ENCODE measurements at regions not wholly inside any gene's neighbourhood (a gene's known extent, or its start where the extent isn't known, plus 50 kb on each side); places are given as distances from the start of the nearest gene placed in this dataset.

DNA sequence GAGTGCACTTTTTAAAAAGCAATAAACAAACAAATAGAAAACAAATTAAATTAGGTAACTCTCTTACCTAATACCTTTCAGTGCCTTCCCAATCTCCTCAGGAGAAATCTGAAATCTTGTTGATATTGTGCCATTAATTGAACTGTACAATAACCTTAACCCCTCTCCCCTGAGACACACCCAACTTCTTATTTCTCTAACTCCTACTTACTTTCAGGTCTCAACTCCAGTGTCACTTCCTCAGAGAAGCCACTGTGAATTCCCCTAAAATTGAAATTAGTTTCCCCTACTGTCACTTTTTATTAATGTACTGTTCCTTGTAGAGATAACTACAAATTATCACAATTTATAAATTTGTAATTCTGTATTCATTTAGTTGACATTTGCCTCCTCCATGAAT is 295.3 kb upstream of the TNC start:
- TF ChIP-seq EP300 (IDR thresholded peaks at IDR 0.05), result no peak
- no peak for TF ChIP-seq CTCF (IDR thresholded peaks at IDR 0.05)
- TF ChIP-seq POLR2A (IDR thresholded peaks at IDR 0.05), result no peak
- Histone ChIP-seq H3K36me3 (no peaks in the 10 kb centered on the region), H3K4me1 (ENCODE audit: insufficient read depth) (no peaks in the 10 kb centered on the region)

DNA sequence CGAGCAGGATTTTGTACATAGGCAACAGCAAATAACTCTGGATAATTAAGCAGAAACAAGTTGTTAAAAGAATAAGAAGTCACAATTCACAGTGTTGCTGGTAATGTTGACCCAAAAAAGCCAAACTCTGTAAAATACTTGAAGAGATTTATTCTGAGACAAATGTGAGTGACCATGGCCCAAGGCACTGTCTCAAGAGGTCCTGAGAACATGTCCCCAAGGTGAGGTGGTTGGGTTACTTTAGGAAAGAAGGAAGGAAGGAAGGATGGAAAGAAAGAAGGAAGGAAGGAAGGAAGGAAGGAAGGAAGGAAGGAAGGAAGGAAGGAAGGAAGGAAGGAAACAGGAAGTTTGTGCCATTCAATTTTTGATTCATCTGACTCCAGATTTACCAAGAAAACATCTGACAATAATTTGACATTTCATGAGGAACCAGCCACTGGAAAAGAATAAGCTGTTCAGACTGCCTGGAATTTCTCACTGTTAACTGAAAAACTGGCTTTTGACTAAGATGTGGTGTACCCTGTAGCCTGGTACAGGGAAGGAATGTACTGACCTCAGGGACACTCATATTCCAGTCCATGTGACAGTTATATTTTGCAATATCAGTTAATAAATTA is 295.9 kb upstream of the TNC start:
- no peaks in the 10 kb centered on the region for H3K27me3 ChIP-seq
- no peaks in the 10 kb centered on the region for H3K9me3 ChIP-seq
- H3K4me1 ChIP-seq (ENCODE audit: insufficient read depth), result no peaks in the 10 kb centered on the region
- DNase-seq, result no peak
- no peaks in the 10 kb centered on the region for H3K36me3 ChIP-seq
- no peak overlapping the region for H3K27ac ChIP-seq
- TF ChIP-seq EP300 (IDR thresholded peaks at IDR 0.05) (no peak), POLR2A (IDR thresholded peaks at IDR 0.05) (no peak), CTCF (IDR thresholded peaks at IDR 0.05) (no peak)
- intact Hi-C loops (cut with DNase I), result no loop called here
- no peak overlapping the region for H3K4me3 ChIP-seq
- 8 to 29% (median 23%) methylated on average over 1 of the region's 1 CpG for WGBS, 3 donors

More for the DNA sequence above, 295.3 kb upstream of the TNC start:
- Histone ChIP-seq H3K27ac (no peak overlapping the region), H3K9me3 (no peaks in the 10 kb centered on the region), H3K4me3 (no peak overlapping the region), H3K27me3 (no peaks in the 10 kb centered on the region)
- no peak for DNase-seq
- intact Hi-C loops (cut with DNase I), result no loop called here

- TF ChIP-seq EP300 (IDR thresholded peaks at IDR 0.05) (no peak), CTCF (IDR thresholded peaks at IDR 0.05) (no peak), POLR2A (IDR thresholded peaks at IDR 0.05) (no peak)
- Histone ChIP-seq H3K36me3 (no peaks in the 10 kb centered on the region), H3K4me3 (no peak overlapping the region), H3K27ac (no peak overlapping the region), H3K4me1 (ENCODE audit: insufficient read depth) (no peaks in the 10 kb centered on the region), H3K9me3 (no peaks in the 10 kb centered on the region), H3K27me3 (no peaks in the 10 kb centered on the region)
- no peak for DNase-seq
- 77 to 94% (median 80%) methylated on average over 1 of the region's 1 CpG for WGBS, 3 donors
- intact Hi-C loops (cut with DNase I), result no loop called here
These were observed 296.6 kb upstream of the TNC start for GRCh38 chr9:115414561-115414960.

DNA sequence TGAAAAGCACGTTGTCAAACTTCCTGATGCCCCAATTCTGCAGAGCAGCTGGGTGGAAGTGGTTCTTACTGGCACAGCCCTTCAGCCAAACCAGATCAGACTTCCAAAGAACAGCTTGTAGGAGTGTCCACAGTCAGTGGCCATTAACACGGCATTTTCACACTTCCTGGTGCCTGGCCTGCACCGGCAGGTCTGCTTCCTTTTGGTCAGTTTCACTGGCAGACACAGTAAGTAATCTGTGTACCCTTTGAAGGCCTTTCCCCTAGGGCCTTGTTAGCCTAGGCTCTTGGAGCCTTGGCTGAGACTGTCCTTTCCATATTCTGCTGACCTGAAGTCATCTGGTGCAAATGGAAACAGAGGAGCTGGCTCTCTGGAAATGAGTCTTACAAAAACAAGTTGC is 297.5 kb upstream of the TNC start:
- H3K27ac ChIP-seq, result no peak overlapping the region
- H3K27me3 ChIP-seq, result no peaks in the 10 kb centered on the region
- no peak for TF ChIP-seq CTCF (IDR thresholded peaks at IDR 0.05)
- TF ChIP-seq POLR2A (IDR thresholded peaks at IDR 0.05), result no peak
- no peak for TF ChIP-seq EP300 (IDR thresholded peaks at IDR 0.05)
- no peaks in the 10 kb centered on the region for H3K36me3 ChIP-seq
- no peak overlapping the region for H3K4me3 ChIP-seq
- 60 to 75% (median 64%) methylated on average over 3 of the region's 3 CpGs for WGBS, 3 donors
- intact Hi-C loops (cut with DNase I), result no loop called here
- DNase-seq, result no peak
- no peaks in the 10 kb centered on the region for H3K9me3 ChIP-seq
- H3K4me1 ChIP-seq (ENCODE audit: insufficient read depth), result no peaks in the 10 kb centered on the region
